Cardiac fibroblast (primary cell): ENCODE measurements at regions not wholly inside any gene's neighbourhood (a gene's known extent, or its start where the extent isn't known, plus 50 kb on each side); places are given as distances from the start of the nearest gene placed in this dataset.

Experiments
- DNase-seq, 2 donors: peaks; one replicate each; pipeline versions ENCODE4 v3.0.0 to v3.0.0-alpha.2; 2010; ENCODE audit warnings: low read depth in 2 of 2
- H3K4me3 ChIP-seq, 2 donors: replicated peaks in 1 of 2; 1 replicate in 1 of 2; 2 replicates in 1 of 2; pipeline ENCODE4 v1.5.1; 2011; ENCODE audit warnings: low read depth in 2 of 2, low read length in 2 of 2, mild to moderate bottlenecking in 2 of 2, moderate library complexity in 1 of 2
- CTCF ChIP-seq: IDR thresholded peaks from one replicate; pipeline ENCODE4 v1.5.1; 2011; ENCODE audit warnings: low read depth, mild to moderate bottlenecking, low read length, inconsistent platforms

- no peak for TF ChIP-seq CTCF
- no peak overlapping the region for H3K4me3 ChIP-seq
- DNase-seq, result no peak
Observed at GRCh38 chr11:110972106-110972505, 259.9 kb upstream of the ARHGAP20 start.

GRCh38 chr11:110971140-110971539 is 258.9 kb upstream of the ARHGAP20 start:
- peak; percentile 66 to 76 for DNase-seq
- no peak for TF ChIP-seq CTCF
- no peak overlapping the region for H3K4me3 ChIP-seq

GRCh38 chr11:110968348-110969062 is 256.3 kb upstream of the ARHGAP20 start:
- no peak for TF ChIP-seq CTCF
- DNase-seq, result peak in 1 of 2 donors; percentile 66
- H3K4me3 ChIP-seq, result no peak overlapping the region

GRCh38 chr11:110966131-110966530 is 253.9 kb upstream of the ARHGAP20 start:
- TF ChIP-seq CTCF, result no peak
- no peak for DNase-seq
- H3K4me3 ChIP-seq, result no peak overlapping the region

- no peak for TF ChIP-seq CTCF
- DNase-seq, result no peak
- no peak overlapping the region for H3K4me3 ChIP-seq
Observed at GRCh38 chr11:110962921-110963320, 250.7 kb upstream of the ARHGAP20 start.

GRCh38 chr11:110960167-110960566 is 247.9 kb upstream of the ARHGAP20 start:
- no peak overlapping the region for H3K4me3 ChIP-seq
- TF ChIP-seq CTCF, result no peak
- no peak for DNase-seq

- H3K4me3 ChIP-seq, result no peak overlapping the region
- DNase-seq, result no peak
- TF ChIP-seq CTCF, result no peak
Observed at GRCh38 chr11:110958216-110958615, 246.0 kb upstream of the ARHGAP20 start.
